ENCODE measurements at regions not wholly inside any gene's neighbourhood (a gene's known extent, or its start where the extent isn't known, plus 50 kb on each side); places are given as distances from the start of the nearest gene placed in this dataset.

DNA sequence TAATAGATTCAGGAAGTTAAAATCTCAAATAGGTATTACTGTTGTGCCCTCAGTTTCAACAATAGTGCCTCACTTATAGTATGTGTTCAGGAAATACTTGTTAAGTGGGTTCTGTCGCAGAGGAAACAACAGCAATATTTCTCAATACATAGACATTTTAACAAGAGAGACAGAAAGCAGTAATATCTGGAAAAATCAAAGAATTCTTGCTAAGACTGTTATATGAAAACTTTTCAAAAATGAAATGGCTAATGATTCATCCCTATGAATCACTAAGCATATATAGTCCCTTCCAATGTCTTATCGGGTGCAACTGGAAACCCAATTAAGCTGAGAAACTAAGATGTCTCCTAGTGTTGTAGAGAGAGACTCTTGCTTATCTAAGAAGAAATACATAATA, 668.9 kb downstream of the TFAP2A start:
- H3K27me3 ChIP-seq (ENCODE audit: insufficient read depth, low read length), result no peaks in the 10 kb centered on the region
- H3K79me2 ChIP-seq (ENCODE audit: insufficient read depth, low read length), result no peaks in the 10 kb centered on the region
- DNase-seq, result no peak
- Mint-ChIP-seq H3K27me3 (ENCODE audit: low read depth) (no peaks in the 10 kb centered on the region), H3K4me3 (no peak overlapping the region), H3K4me1 (no peaks in the 10 kb centered on the region), H3K36me3 (ENCODE audit: insufficient read depth in 1 of 3, low read depth in 3 of 3) (no peaks in the 10 kb centered on the region), H3K27ac (no peak overlapping the region), H3K9me3 (no peaks in the 10 kb centered on the region)
- H3K9me3 ChIP-seq (ENCODE audit: control insufficient read depth, low read depth, low read length), result no peaks in the 10 kb centered on the region
- no peak overlapping the region for H2AK5ac ChIP-seq (ENCODE audit: insufficient read length, low read length)
- no peak overlapping the region for H3K27ac ChIP-seq (ENCODE audit: insufficient read length, low read depth, low read length)
- H2AFZ ChIP-seq (ENCODE audit: low read length), result no peak overlapping the region
- no peak overlapping the region for H3K4me2 ChIP-seq (ENCODE audit: insufficient read depth, insufficient read length, low read length)
- no peak overlapping the region for H3K9ac ChIP-seq (ENCODE audit: extremely low read depth, insufficient read length, low read length)
- no peak overlapping the region for H3K56ac ChIP-seq (ENCODE audit: insufficient read length, low read depth, low read length)
- no peak overlapping the region for H3K23ac ChIP-seq (ENCODE audit: insufficient read length, low read depth, low read length)
- WGBS (ENCODE audit: extremely low coverage, insufficient read length, low lambda C conversion rate), result no CpG with 5 or more reads among the region's 2 CpGs
- no peak overlapping the region for H2BK20ac ChIP-seq (ENCODE audit: low read depth, low read length, poor library complexity, severe bottlenecking)
- H4K91ac ChIP-seq (ENCODE audit: insufficient read length, low read depth, low read length), result no peak overlapping the region
- H3K79me1 ChIP-seq (ENCODE audit: insufficient read depth, low read depth, low read length, poor library complexity, severe bottlenecking), result no peaks in the 10 kb centered on the region
- no peak overlapping the region for H3K18ac ChIP-seq (ENCODE audit: insufficient read length, low read depth, low read length)
- H4K5ac ChIP-seq (ENCODE audit: insufficient read length, low read depth, low read length), result no peak overlapping the region
- H2BK120ac ChIP-seq (ENCODE audit: low read depth, low read length, poor library complexity, severe bottlenecking), result no peak overlapping the region
- H3K4me1 ChIP-seq (ENCODE audit: insufficient read depth, low read length), result no peaks in the 10 kb centered on the region
- H4K8ac ChIP-seq (replicated peaks; ENCODE audit: insufficient read length, low read depth, low read length), result no peak overlapping the region
- no peak overlapping the region for H3T11ph ChIP-seq (ENCODE audit: low read length)
- H3K4ac ChIP-seq (ENCODE audit: low read depth, low read length), result no peak overlapping the region
- no peaks in the 10 kb centered on the region for H4K20me1 ChIP-seq (ENCODE audit: control insufficient read depth, insufficient read depth, insufficient read length)
- no peaks in the 10 kb centered on the region for H3K23me2 ChIP-seq (ENCODE audit: insufficient read length, low read depth, low read length, poor library complexity, severe bottlenecking)
- H3K14ac ChIP-seq (ENCODE audit: insufficient read depth, low read length), result no peak overlapping the region
- no peak overlapping the region for H2BK12ac ChIP-seq (ENCODE audit: insufficient read length, low read depth, low read length)
- H2BK15ac ChIP-seq (ENCODE audit: low read depth, low read length), result no peak overlapping the region
- no peak overlapping the region for H2BK5ac ChIP-seq (ENCODE audit: insufficient read length, low read length)
- TF ChIP-seq, protein P1, sequence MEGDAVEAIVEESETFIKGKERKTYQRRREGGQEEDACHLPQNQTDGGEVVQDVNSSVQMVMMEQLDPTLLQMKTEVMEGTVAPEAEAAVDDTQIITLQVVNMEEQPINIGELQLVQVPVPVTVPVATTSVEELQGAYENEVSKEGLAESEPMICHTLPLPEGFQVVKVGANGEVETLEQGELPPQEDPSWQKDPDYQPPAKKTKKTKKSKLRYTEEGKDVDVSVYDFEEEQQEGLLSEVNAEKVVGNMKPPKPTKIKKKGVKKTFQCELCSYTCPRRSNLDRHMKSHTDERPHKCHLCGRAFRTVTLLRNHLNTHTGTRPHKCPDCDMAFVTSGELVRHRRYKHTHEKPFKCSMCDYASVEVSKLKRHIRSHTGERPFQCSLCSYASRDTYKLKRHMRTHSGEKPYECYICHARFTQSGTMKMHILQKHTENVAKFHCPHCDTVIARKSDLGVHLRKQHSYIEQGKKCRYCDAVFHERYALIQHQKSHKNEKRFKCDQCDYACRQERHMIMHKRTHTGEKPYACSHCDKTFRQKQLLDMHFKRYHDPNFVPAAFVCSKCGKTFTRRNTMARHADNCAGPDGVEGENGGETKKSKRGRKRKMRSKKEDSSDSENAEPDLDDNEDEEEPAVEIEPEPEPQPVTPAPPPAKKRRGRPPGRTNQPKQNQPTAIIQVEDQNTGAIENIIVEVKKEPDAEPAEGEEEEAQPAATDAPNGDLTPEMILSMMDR (conservative IDR thresholded peaks at IDR 0.05), result no peak

Measured in H9 (cell line).